ENCODE measurements at regions not wholly inside any gene's neighbourhood (a gene's known extent, or its start where the extent isn't known, plus 50 kb on each side); places are given as distances from the start of the nearest gene placed in this dataset.

DNA sequence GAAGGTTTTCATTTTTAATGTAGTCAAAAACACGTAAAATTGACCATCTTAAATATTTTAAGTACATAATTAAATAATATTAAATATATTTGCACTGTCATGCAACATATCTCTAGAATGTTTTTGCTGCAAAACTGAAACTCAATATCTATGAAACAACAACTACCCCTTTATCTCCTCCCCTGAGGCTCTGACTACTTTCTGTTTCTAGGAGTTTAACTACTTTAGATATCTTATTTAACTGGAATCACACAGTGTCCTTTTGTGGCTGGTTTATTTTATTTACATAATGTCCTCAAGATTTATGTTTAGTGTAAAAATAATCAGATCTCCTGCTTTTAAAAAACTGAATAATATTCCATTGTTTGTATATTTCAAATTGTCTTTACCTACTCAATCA lies 2003.9 kb downstream of the TP53TG3F start:
- no peak for TF ChIP-seq YY1 (IDR thresholded peaks at IDR 0.05; ENCODE audit: insufficient read depth, insufficient read length)
- no peak for TF ChIP-seq ZNF274 (IDR thresholded peaks at IDR 0.05; ENCODE audit: low read depth, low read length)

All from NT2/D1 (cell line).